ENCODE measurements at regions not wholly inside any gene's neighbourhood (a gene's known extent, or its start where the extent isn't known, plus 50 kb on each side); places are given as distances from the start of the nearest gene placed in this dataset.

GRCh38 chr22:22749167-22749758 is 104.8 kb downstream of the GGTLC2 start:
- TF ChIP-seq POLR2A (IDR thresholded peaks at IDR 0.05) (no peak), CTCF (IDR thresholded peaks at IDR 0.05) (no peak), EP300 (IDR thresholded peaks at IDR 0.05) (no peak), POLR2AphosphoS5 (IDR thresholded peaks at IDR 0.05) (no peak)

All from sigmoid colon (tissue), 4 donors.